ENCODE measurements at regions not wholly inside any gene's neighbourhood (a gene's known extent, or its start where the extent isn't known, plus 50 kb on each side); places are given as distances from the start of the nearest gene placed in this dataset.

DNA sequence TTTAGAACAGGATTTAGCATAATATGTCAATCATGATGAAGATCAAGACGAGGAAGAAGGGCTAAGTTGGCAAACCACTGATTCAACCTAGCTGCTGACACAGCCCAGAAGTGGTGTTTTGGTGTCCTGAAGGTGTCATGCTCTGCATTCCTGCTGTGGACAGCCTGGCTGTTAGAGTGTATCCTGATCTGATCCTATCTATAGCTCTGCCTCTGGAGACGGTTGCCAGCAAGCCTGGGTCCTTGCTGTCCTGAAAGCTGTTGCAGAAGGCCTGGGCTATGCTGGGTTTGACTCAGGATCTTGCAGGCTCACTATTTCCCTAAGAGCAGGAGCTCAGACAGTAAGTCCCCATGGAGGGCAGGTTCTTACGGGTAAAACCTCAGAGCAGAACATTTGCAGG, 416.4 kb downstream of the TSHZ3 start:
- no peak for DNase-seq

DNA sequence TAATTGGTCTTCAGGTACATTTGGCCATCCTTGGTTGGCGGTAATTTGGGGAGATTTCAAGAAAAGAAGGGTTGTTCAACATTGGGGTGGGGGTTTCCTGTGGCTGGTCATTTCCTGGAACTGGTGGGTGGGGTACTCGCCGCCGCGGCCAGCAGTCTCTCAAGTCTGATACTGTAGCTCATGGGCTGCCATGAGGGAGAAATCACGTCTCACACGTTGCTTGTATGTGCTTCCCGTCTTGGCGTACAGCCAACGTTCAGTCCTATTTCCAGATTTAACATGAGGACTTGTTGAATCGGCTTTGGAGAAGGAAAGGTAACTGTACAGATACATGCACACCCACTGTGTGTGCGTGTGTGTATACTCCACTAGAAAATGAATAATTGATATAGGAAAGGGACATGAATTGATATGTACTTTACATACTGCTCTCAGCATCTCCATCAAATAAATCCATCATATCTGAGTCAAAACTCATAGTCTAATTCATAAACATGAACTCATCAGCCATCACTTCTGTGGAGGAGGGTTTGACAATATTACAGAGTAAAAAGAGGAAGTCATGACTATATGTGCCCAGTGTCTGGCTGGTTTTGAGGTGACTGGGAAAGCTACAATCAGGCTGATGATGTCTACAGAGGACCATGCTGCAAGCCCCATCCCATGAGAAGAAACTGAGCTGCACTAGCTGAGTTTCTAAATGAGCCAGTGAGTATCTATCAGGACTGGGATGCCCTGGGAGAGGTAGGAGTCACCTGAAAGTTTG, 418.1 kb downstream of the TSHZ3 start:
- DNase-seq = no peak

DNA sequence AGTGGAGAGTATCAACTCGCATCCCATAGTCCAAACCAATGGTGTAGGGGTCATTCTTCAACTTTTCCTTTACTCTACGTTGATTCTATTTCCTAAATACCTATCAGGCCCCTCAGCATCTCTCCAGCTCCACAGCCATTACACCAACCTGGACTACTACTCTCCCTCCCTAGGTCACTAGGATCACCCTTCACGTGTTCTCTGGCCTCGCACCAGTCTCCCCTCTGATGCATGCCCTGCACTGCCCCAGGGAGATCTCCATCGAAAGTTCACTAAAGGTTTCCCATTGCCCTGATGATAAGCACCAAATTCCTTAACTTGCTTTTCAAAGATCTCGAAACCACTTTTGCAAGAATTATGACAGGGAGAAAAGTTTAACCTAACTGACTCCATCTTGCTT, 421.5 kb downstream of the TSHZ3 start:
- no peak for DNase-seq

DNA sequence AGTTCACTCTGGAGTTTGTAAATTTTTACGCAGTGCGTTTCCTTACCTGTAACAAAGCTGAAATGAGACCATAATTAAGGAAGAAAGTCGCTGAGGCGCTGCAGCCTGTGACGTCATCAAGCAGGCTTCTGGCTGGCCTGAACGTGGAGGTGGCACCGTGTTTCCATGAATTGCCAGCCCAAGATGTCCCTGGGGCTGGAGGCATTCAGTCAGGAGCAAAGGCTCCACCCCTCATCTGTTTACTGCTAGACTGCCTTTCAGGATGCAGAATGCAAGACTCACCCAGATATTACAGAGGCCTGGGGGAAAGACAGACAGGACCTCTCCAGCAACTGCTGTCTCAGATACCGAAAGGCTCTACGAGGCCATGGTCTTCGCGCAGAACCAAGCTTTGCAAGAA, 424.6 kb downstream of the TSHZ3 start:
- no peak for DNase-seq

- no peak for DNase-seq
Observed at GRCh38 chr19:30924069-30924636, 425.1 kb downstream of the TSHZ3 start.

GRCh38 chr19:30923621-30924020, 425.6 kb downstream of the TSHZ3 start:
- DNase-seq = no peak

GRCh38 chr19:30923096-30923495, 426.1 kb downstream of the TSHZ3 start:
- no peak for DNase-seq

GRCh38 chr19:30920222-30920621, 429.0 kb downstream of the TSHZ3 start:
- DNase-seq = no peak

- no peak for DNase-seq
Observed at GRCh38 chr19:30919737-30920136, 429.5 kb downstream of the TSHZ3 start.

GRCh38 chr19:30916238-30916637, 433.0 kb downstream of the TSHZ3 start:
- no peak for DNase-seq

DNA sequence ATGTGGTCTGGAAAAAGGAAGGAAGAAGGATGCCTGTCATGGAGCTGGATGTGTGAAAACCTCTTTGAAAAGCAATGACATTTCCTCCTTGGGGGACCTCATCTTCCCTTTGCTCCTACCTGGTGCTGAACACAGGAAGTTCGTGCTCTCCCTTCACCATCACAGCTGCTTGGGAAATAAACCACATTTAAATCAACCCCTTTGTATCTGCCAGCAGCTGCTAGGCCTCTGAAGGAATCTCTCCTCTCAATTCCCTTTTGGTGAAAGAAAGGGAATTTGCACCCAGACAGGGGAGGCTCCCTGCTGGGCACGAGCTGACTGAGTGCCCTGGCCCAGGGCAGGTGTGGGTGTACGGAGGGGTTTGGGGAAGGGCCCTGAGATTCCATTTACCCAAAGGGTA, 437.7 kb downstream of the TSHZ3 start:
- no peak for DNase-seq

DNA sequence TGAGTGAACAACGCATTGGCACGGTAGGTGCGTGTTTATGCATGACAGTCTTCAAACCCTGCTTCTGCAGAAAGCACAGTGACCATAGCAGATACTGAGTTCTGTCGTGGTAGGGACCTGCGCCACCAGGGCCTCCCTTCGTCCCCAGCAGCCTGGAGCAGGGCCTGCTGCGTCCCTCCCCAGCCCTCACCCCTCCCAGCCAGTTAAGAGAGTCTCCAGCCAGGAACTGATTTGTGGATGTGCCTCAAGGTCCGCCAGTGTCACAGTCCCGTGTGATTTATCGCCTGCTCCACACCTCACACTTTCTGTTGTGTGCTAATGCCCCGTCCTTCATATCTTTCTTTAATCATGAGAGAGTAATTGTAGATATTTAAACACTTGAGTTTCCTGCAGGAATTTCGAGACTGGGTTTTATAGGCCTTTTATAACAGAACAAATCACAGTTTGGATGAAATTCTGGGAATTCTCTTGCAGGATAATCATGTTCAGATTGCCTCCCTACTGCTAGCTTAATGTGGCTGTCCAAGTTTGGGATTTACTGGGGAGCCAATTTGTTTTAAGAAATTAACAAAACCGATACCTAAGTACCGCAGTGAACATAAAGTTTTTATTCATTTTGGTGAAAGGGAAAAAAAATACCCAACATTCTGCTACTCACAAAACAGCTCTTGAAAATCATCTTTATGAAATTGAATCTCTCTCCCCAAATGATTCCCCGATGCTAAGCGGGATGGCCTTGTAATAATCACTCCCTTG, 438.6 kb downstream of the TSHZ3 start:
- DNase-seq = no peak

DNA sequence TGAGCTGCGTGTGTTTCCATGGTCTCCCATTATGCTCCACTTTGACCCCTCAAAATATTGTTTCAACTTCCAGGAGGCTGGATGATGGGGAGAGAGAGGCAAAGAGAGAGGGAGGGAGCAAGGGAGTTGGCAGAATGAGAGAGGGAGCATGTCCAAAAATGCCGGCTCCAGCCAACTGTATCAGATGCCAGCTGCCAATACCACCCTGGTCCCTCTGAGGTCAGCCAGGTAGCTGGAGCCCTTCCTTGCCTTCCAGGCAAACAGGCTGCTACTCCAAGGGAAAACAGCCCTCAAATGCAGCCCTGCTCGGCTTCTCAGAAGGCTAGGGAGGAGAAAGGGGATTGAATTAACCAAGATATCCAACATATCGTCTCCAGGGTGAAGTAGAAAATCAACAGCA, 440.0 kb downstream of the TSHZ3 start:
- DNase-seq = no peak

- no peak for DNase-seq
Observed at GRCh38 chr19:30908262-30908771, 440.9 kb downstream of the TSHZ3 start.

DNA sequence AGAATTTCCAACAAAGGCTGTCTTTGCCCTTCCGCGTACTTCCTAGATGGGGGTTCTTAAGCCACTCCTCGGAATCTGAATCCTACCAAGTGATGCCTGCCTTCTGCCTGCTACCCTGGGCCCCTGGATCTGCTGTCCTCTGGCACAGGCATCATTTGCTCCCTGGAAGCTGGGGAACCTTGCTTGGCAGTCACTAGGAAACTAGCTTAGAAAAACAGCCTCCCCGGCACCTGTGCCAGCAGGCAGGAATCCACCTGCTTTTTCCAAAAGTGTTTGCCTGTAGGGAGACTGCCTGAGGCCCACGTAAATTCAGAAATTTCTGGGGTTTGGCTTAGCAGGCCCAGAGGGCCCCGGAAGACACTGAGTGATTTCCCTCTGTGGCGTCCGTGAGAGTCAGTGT, 442.4 kb downstream of the TSHZ3 start:
- DNase-seq = no peak

- no peak for DNase-seq
Observed at GRCh38 chr19:30900051-30900450, 449.2 kb downstream of the TSHZ3 start.

DNA sequence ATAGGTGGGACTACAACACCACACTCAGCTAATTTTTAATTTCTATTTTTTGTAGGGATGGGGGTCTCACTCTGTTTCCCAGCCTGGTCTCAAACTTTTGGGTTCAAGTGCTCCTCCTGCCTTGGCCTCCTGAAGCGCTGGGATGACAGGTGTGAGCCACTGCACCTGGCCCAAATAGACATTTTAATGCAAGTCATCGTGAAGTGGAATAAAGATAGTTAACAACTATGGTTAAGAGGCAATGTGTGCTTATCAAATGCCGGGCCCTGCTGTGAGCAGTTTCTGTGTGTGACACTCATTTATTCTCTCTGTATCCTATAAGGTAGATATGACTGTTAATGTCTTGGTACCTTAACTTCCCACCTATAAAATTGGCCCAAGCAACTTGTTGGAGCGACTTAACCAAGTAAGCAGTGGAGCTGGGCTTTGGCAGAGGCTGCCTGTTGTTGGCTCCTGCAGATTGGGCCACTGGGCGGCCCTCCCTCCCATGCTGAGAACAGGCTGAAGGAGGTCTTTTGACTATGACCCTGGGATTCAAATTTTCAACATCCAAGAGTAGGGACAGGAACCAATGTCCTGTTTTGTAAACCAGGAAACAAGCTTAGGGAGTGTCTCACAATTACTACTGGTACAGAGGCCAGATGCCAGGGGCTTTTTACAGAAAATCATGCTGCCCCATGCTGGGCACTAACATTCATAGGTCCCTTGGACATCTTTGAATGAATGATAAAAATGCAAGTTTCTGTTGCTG, 450.7 kb downstream of the TSHZ3 start:
- no peak for DNase-seq

DNA sequence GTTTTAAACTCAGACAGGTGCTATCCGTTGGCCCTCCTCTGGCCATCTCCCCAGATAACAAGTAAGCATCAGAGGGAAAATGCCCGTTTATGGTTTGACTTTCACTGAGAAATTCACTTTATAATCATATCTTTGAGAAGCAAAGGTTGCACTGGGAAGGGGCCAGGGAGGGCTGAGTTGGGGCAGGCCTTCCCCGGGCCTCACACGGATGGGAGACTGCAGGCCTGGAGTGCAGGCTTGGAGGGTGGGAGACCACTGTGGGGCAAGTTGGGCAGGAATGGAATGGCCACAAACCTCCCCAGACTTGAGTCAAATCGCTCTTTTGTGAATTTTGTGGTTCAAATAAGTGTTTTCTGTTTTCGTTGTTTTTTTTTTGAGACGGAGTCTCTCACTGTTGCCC, 451.7 kb downstream of the TSHZ3 start:
- DNase-seq = no peak

- DNase-seq = no peak
Observed at GRCh38 chr19:30897034-30897433, 452.2 kb downstream of the TSHZ3 start.

GRCh38 chr19:30896554-30896953, 452.7 kb downstream of the TSHZ3 start:
- DNase-seq = no peak

DNA sequence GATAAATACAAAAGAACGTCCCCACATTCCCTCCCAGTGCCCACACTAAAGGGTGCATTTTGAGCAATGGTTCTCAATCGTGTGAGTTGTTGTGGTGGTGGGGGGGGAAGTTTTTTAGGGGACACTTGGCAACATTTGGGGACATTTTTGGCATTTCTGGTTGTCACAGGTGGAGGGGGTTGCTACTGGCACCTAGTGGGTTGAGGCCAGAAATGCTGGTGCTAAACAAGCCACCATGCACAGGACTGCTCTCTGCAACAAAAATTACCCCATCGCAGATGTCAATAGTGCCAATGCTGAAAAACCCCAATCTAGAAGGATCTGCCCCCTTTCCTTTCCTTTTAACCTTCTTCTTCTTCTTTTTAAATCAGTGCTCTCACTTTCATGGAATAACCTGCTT, 453.3 kb downstream of the TSHZ3 start:
- no peak for DNase-seq

GRCh38 chr19:30891051-30891450, 458.2 kb downstream of the TSHZ3 start:
- DNase-seq = no peak

DNA sequence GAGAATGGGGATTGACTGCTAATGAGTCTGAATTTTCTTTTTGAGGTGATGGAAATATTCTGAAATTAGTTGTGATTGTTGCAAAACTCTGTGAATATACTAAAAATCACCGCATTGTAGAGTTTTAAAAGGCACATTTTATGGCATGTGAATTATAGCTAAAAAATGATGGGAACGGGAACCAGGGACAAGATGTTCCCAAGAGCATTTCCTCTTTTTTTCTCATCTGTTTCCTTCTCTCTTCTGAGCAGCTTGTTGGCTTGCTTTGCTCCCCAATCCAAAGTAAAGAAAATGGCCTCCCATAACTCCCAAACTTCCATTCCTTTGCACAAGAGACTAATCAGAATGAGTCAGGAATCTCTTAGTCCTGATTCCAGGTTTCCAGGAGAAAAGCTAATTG, 459.2 kb downstream of the TSHZ3 start:
- DNase-seq = no peak

Measured in stimulated activated CD4-positive, alpha-beta T cell treated with anti-CD3 and anti-CD28 coated beads, Interleukin-2, amount 100 ng/mL, for 24 hours (primary cell).